ENCODE measurements at regions not wholly inside any gene's neighbourhood (a gene's known extent, or its start where the extent isn't known, plus 50 kb on each side); places are given as distances from the start of the nearest gene placed in this dataset.

- TF ChIP-seq CTCF (conservative IDR thresholded peaks at IDR 0.05; ENCODE audit: low read depth, low read length) (no peak), EZH2 (IDR thresholded peaks at IDR 0.05; ENCODE audit: borderline replicate concordance, low read depth, low read length, poor library complexity, severe bottlenecking) (no peak)
These were observed 982.7 kb downstream of the SQOR start for GRCh38 chr15:46617507-46617906.
